IMR-90 (cell line): ENCODE measurements at regions not wholly inside any gene's neighbourhood (a gene's known extent, or its start where the extent isn't known, plus 50 kb on each side); places are given as distances from the start of the nearest gene placed in this dataset.

Source experiments
- ATAC-seq: fragments of 200-7000 bp; cut with Tn5 transposase; 2 replicates; pipeline ENCODE4 v1.9.1; 2020; ENCODE audit warnings: low read depth, mild to moderate bottlenecking, moderate library complexity
- BruUV-seq: library from RNA; stranded (reverse); fragments of 400-500 nt; replicated peaks from 2 replicates; lab custom pipeline; 2021; lab: Mats Ljungman, UMichigan
- CTCF ChIA-PET: fragments of 300-600 bp; formaldehyde crosslinking; extraction: SDS; loops from one replicate; lab custom pipeline; 2021; ENCODE audit warnings: antibody characterized with exemption; lab: Yijun Ruan, JAX
- POLR2A ChIA-PET: fragments of 300-600 bp; sonication (Branson Sonifier 250); formaldehyde crosslinking; loops from one replicate; lab custom pipeline; 2022; ENCODE audit warnings: antibody characterized with exemption; ENCODE audit not compliant: unreplicated experiment; lab: Charles Lee
- DNase-seq: peaks from one replicate; pipeline ENCODE4 v3.0.0; 2013
- H2AFZ ChIP-seq: replicated peaks from 2 replicates; pipeline ENCODE3; 2013; ENCODE audit warnings: low read length, mild to moderate bottlenecking; ENCODE audit not compliant: poor library complexity
- H2AK5ac ChIP-seq: 2 replicates; pipeline ENCODE4 v1.6.1; 2013; ENCODE audit warnings: low read depth, low read length, inconsistent platforms
- H2AK9ac ChIP-seq: replicated peaks from 2 replicates; pipeline ENCODE3; 2013; ENCODE audit warnings: mild to moderate bottlenecking, low read depth, low read length, moderate library complexity; ENCODE audit not compliant: poor library complexity
- H2BK120ac ChIP-seq: 2 replicates; pipeline ENCODE4 v1.6.1; 2013; ENCODE audit warnings: low read depth, low read length, inconsistent platforms
- H2BK15ac ChIP-seq: 3 replicates; pipeline ENCODE4 v1.6.1; 2013; ENCODE audit warnings: low read depth, low read length, inconsistent platforms
- H2BK20ac ChIP-seq: 2 replicates; pipeline ENCODE4 v1.6.1; 2013; ENCODE audit warnings: low read depth, mild to moderate bottlenecking, inconsistent platforms, low read length, moderate library complexity
- H2BK5ac ChIP-seq: 2 replicates; pipeline ENCODE4 v1.6.1; 2013; ENCODE audit warnings: mild to moderate bottlenecking, low read depth, low read length, inconsistent platforms; ENCODE audit not compliant: poor library complexity, severe bottlenecking
- H3K14ac ChIP-seq: replicated peaks from 2 replicates; pipeline ENCODE4 v1.6.1; 2013; ENCODE audit warnings: low read depth, low read length, inconsistent platforms
- H3K18ac ChIP-seq: 2 replicates; pipeline ENCODE4 v1.6.1; 2013; ENCODE audit warnings: low read depth, low read length, control low read depth
- H3K23ac ChIP-seq: 2 replicates; pipeline ENCODE4 v1.6.1; 2013; ENCODE audit warnings: low read depth, low read length, inconsistent platforms
- H3K27ac ChIP-seq: 2 replicates; pipeline ENCODE4 v1.5.1; 2013; ENCODE audit warnings: mild to moderate bottlenecking, control low read depth, low read length; ENCODE audit not compliant: insufficient read depth
- H3K27me3 ChIP-seq: 2 replicates; pipeline ENCODE4 v1.6.1; 2013; ENCODE audit warnings: low read length; ENCODE audit not compliant: control insufficient read depth, insufficient read depth
- H3K36me3 ChIP-seq: 2 replicates; pipeline ENCODE4 v1.6.1; 2013; ENCODE audit warnings: low read length, mixed read lengths; ENCODE audit not compliant: control insufficient read depth, insufficient read depth
- H3K4ac ChIP-seq: 2 replicates; pipeline ENCODE4 v1.6.1; 2013; ENCODE audit warnings: low read depth, low read length, inconsistent platforms
- H3K4me1 ChIP-seq: 2 replicates; pipeline ENCODE4 v1.6.1; 2013; ENCODE audit warnings: low read length, mixed read lengths; ENCODE audit not compliant: control insufficient read depth, insufficient read depth
- H3K4me2 ChIP-seq: 2 replicates; pipeline ENCODE4 v1.6.1; 2013; ENCODE audit warnings: low read depth, mild to moderate bottlenecking, control low read depth, low read length, moderate library complexity
- H3K4me3 ChIP-seq: 2 replicates; pipeline ENCODE4 v1.5.1; 2013; ENCODE audit warnings: low read depth, mild to moderate bottlenecking, control low read depth, low read length, moderate library complexity; ENCODE audit not compliant: insufficient read depth
- H3K56ac ChIP-seq: 2 replicates; pipeline ENCODE4 v1.6.1; 2013; ENCODE audit warnings: low read length, inconsistent platforms; ENCODE audit not compliant: insufficient read depth; ENCODE audit errors: extremely low read depth
- H3K79me1 ChIP-seq, 2 experiments: 2 replicates each; pipeline ENCODE4 v1.6.1; 2013; ENCODE audit warnings: low read length in 2 of 2, inconsistent platforms in 1 of 2, low read depth in 1 of 2
- H3K9ac ChIP-seq: 2 replicates; pipeline ENCODE4 v1.6.1; 2013; ENCODE audit warnings: low read depth, low read length, control low read depth
- H3K9me1 ChIP-seq: 2 replicates; pipeline ENCODE4 v1.6.1; 2013; ENCODE audit warnings: low read length, inconsistent platforms; ENCODE audit not compliant: insufficient read depth
- H3K9me3 ChIP-seq: 2 replicates; pipeline ENCODE4 v1.6.1; 2013; ENCODE audit warnings: low read length; ENCODE audit not compliant: control insufficient read depth, insufficient read depth
- H4K20me1 ChIP-seq: 2 replicates; pipeline ENCODE4 v1.6.1; 2013; ENCODE audit warnings: low read length, inconsistent platforms; ENCODE audit not compliant: insufficient read depth
- H4K5ac ChIP-seq: 2 replicates; pipeline ENCODE4 v1.6.1; 2013; ENCODE audit warnings: mild to moderate bottlenecking, low read depth, low read length, control low read depth
- H4K8ac ChIP-seq, 2 experiments: 2 replicates each; pipeline ENCODE4 v1.6.1; 2013; ENCODE audit warnings: low read depth in 2 of 2, low read length in 2 of 2, control low read depth in 1 of 2, inconsistent platforms in 1 of 2
- H4K91ac ChIP-seq: 2 replicates; pipeline ENCODE4 v1.6.1; 2013; ENCODE audit warnings: low read depth, low read length, inconsistent platforms; ENCODE audit not compliant: insufficient read depth
- CEBPB ChIP-seq: IDR thresholded peaks from 2 replicates; pipeline ENCODE4 v1.6.1; 2012; ENCODE audit warnings: low read depth, low read length, improper control_type of control experiment
- CHD1 ChIP-seq: IDR thresholded peaks from 2 replicates; pipeline ENCODE4 v1.6.1; 2012; ENCODE audit warnings: low read depth, low read length, improper control_type of control experiment
- MAFK ChIP-seq: IDR thresholded peaks from 2 replicates; pipeline ENCODE4 v1.6.1; 2012; ENCODE audit warnings: low read depth, low read length, improper control_type of control experiment
- NFE2L2 ChIP-seq: fragments of 150-350 bp; IDR thresholded peaks from 2 replicates; pipeline ENCODE4 v1.6.1; 2016; ENCODE audit warnings: low read depth, mild to moderate bottlenecking, low read length
- USF2 ChIP-seq: fragments of 150-350 bp; IDR thresholded peaks from 2 replicates; pipeline ENCODE4 v1.6.1; 2017; ENCODE audit warnings: mild to moderate bottlenecking, antibody characterized with exemption, low read length, low read depth
- WGBS, 2 experiments: methylation state at CpG; one replicate each; pipeline versions ENCODE4 v1.1.5 to v1.1.7; 2013; ENCODE audit warnings: missing lambda C conversion rate in 2 of 2; ENCODE audit not compliant: insufficient read length in 1 of 2; ENCODE audit errors: extremely low coverage in 2 of 2; 5-methylcytosine and 5-hydroxymethylcytosine counted together
- dilution Hi-C: fragments of 300-500 bp; cut with HindIII; formaldehyde crosslinking; loops from one replicate; pipeline ENCODE4 v1.14.3; 2018; ENCODE audit warnings: low sequenced_read_pairs; ENCODE audit not compliant: unreplicated experiment
- in situ Hi-C: fragments of 300-500 bp; cut with MboI; formaldehyde crosslinking; loops from 3 replicates; pipeline ENCODE4 v1.14.3; 2019; ENCODE audit warnings: low sequenced_read_pairs, inconsistent platforms, mixed read lengths
- intact Hi-C: fragments of 100-400 bp; cut with micrococcal nuclease; formaldehyde crosslinking; loops from 2 replicates; pipeline ENCODE4 v1.10.0; 2022

- Histone ChIP-seq H3K23ac (no peak overlapping the region), H2AFZ (no peak overlapping the region), H3K4ac (no peak overlapping the region), H2BK5ac (no peak overlapping the region), H2BK20ac (no peak overlapping the region), H3K9ac (no peak overlapping the region), H3K4me3 (no peak overlapping the region), H3K14ac (no peak overlapping the region), H3K4me2 (no peak overlapping the region), H3K9me3 (peaks cover 17% of the 10 kb centered on the region), H3K27ac (no peak overlapping the region), H3K36me3 (no peaks in the 10 kb centered on the region), H2AK9ac (no peak overlapping the region), H3K79me1 (no peaks in the 10 kb centered on the region), H4K5ac (no peak overlapping the region), H2AK5ac (no peak overlapping the region), H3K4me1 (no peaks in the 10 kb centered on the region), H3K27me3 (no peaks in the 10 kb centered on the region), H3K9me1 (no peaks in the 10 kb centered on the region), H4K91ac (no peak overlapping the region), H2BK15ac (no peak overlapping the region), H2BK120ac (no peak overlapping the region), H3K56ac (no peak overlapping the region), H3K18ac (no peak overlapping the region), H4K20me1 (no peaks in the 10 kb centered on the region), H4K8ac (no peak overlapping the region)
- ChIA-PET CTCF (no interaction called here), POLR2A (no interaction called here)
- TF ChIP-seq CHD1 (no peak), CEBPB (no peak), MAFK (no peak), USF2 (no peak), NFE2L2 (no peak)
- BruUV-seq = no TSS peak
- 60% methylated on average over 1 of the region's 4 CpGs; no CpG with 5 or more reads in 1 of the 2 experiments for WGBS, 2 experiments
- in situ Hi-C loops (no loop called here), intact Hi-C loops (no loop called here), dilution Hi-C loops (no loop called here)
- ATAC-seq = no peak
- no peak for DNase-seq
Measured at GRCh38 chr7:37590824-37591223, 92.7 kb upstream of the GPR141 start.
